Lower lobe of right lung (tissue), 2 donors: ENCODE measurements at regions not wholly inside any gene's neighbourhood (a gene's known extent, or its start where the extent isn't known, plus 50 kb on each side); places are given as distances from the start of the nearest gene placed in this dataset.
A peak's percentile ranks its signal among the peaks of the same experiment; 100 is the strongest.

Experiments used
- ATAC-seq, 2 donors: fragments of 200-7000 bp; cut with Tn5 transposase; one replicate each; pipeline ENCODE4 v1.9.1; 2020 to 2022; ENCODE audit warnings: mild to moderate bottlenecking in 2 of 2, moderate library complexity in 2 of 2
- DNase-seq: peaks from one replicate; pipeline ENCODE4 v3.0.0-alpha.2; 2020
- H3K27ac ChIP-seq: fragments of 200-600 bp; one replicate; pipeline ENCODE4 v1.8.0; 2022
- H3K27me3 ChIP-seq: fragments of 200-600 bp; one replicate; pipeline ENCODE4 v1.8.0; 2022; ENCODE audit warnings: low read depth
- H3K36me3 ChIP-seq: fragments of 200-600 bp; one replicate; pipeline ENCODE4 v1.8.0; 2022; ENCODE audit warnings: mild to moderate bottlenecking
- H3K4me1 ChIP-seq: fragments of 200-600 bp; one replicate; pipeline ENCODE4 v1.8.0; 2022
- H3K4me3 ChIP-seq: fragments of 200-600 bp; one replicate; pipeline ENCODE4 v1.8.0; 2022; ENCODE audit warnings: mild to moderate bottlenecking
- H3K9me3 ChIP-seq: fragments of 200-600 bp; one replicate; pipeline ENCODE4 v1.8.0; 2022
- intact Hi-C: fragments of 100-400 bp; cut with DNase I; formaldehyde crosslinking; loops from one replicate; pipeline ENCODE4 v1.11.0; 2022
- TF ChIP-seq, protein P1 (sequence below): fragments of 200-600 bp; IDR thresholded peaks from one replicate; pipeline ENCODE4 v1.8.0; 2022; ENCODE audit warnings: antibody characterized with exemption, mild to moderate bottlenecking
- donor health status: DM: no; HTN: yes; CAD: no; lungs with severe emphysema.

DNA sequence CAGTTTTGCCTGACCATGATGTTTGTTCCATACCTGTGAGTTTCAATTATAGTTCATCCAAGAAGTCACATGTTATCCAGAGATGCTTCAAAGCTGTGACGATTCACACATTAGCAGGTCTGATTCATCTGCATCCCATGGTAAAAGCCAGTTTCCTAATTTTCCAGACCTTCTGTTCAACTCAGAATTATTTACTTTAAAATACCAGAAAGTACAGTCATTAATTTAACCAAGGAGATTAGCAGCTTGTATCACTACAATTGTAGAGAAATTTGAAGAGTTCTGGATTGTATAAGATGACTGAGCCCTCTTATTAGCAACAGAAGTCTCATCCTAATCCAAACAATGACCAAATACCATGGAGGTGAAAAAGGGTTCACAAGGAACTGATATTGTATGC lies 76.1 kb upstream of the THBS1 start:
- ATAC-seq = no peak

DNA sequence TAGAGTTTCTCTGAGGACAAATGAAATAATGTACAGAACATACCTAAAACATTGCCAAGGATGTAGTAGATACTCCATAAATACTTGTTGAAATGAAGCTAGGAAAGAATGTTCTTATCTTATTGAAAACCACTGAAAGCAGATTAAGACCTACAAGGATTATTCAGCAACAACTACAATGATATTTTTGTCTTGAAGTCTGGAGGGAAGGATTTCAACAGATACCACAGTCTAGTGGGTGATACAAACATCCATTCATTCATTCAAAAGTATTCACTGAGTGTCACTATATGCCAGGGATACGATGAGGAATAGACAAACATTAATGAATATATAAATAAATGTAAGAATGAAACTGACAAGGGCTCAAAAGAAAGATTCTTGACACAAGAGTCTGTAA lies 74.7 kb upstream of the THBS1 start:
- Histone ChIP-seq H3K27ac (no peak overlapping the region), H3K9me3 (no peaks in the 10 kb centered on the region), H3K27me3 (no peaks in the 10 kb centered on the region), H3K4me1 (no peaks in the 10 kb centered on the region), H3K4me3 (no peak overlapping the region), H3K36me3 (no peaks in the 10 kb centered on the region)
- intact Hi-C loops = no loop called here
- ATAC-seq = no peak
- DNase-seq = no peak
- TF ChIP-seq, protein P1, sequence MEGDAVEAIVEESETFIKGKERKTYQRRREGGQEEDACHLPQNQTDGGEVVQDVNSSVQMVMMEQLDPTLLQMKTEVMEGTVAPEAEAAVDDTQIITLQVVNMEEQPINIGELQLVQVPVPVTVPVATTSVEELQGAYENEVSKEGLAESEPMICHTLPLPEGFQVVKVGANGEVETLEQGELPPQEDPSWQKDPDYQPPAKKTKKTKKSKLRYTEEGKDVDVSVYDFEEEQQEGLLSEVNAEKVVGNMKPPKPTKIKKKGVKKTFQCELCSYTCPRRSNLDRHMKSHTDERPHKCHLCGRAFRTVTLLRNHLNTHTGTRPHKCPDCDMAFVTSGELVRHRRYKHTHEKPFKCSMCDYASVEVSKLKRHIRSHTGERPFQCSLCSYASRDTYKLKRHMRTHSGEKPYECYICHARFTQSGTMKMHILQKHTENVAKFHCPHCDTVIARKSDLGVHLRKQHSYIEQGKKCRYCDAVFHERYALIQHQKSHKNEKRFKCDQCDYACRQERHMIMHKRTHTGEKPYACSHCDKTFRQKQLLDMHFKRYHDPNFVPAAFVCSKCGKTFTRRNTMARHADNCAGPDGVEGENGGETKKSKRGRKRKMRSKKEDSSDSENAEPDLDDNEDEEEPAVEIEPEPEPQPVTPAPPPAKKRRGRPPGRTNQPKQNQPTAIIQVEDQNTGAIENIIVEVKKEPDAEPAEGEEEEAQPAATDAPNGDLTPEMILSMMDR = no peak

More for the DNA sequence above, 76.1 kb upstream of the THBS1 start:
- intact Hi-C loops = no loop called here
- TF ChIP-seq, protein P1 = no peak
- Histone ChIP-seq H3K27me3 (no peaks in the 10 kb centered on the region), H3K4me3 (no peak overlapping the region), H3K27ac (no peak overlapping the region), H3K36me3 (no peaks in the 10 kb centered on the region), H3K4me1 (no peaks in the 10 kb centered on the region), H3K9me3 (no peaks in the 10 kb centered on the region)
- DNase-seq = no peak

DNA sequence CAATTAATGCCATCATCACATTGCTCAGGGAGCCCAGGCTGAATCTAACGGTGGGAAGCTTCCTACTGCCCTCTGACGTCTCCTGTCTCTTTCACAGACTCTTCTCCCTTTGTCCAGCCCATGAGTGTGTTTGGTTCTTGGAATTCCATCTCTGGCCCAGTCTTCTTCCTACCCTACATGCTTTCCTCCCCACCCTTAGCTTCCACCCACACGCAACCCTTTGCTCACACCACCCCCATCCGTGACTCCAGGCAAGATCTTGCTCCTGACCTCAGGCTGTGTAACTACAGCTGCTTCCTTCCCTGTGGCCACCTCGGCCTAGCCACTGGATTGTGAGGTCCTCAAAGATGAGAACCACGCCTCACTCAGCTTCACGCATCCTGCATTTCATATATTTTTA lies 72.3 kb upstream of the THBS1 start:
- no peaks in the 10 kb centered on the region for H3K36me3 ChIP-seq
- intact Hi-C loops = no loop called here
- DNase-seq = no peak
- H3K27me3 ChIP-seq = no peaks in the 10 kb centered on the region
- ATAC-seq = no peak
- H3K27ac ChIP-seq = no peak overlapping the region
- TF ChIP-seq, protein P1 = no peak
- peaks cover 9% of the 10 kb centered on the region for H3K4me1 ChIP-seq
- no peaks in the 10 kb centered on the region for H3K9me3 ChIP-seq
- H3K4me3 ChIP-seq = no peak overlapping the region

DNA sequence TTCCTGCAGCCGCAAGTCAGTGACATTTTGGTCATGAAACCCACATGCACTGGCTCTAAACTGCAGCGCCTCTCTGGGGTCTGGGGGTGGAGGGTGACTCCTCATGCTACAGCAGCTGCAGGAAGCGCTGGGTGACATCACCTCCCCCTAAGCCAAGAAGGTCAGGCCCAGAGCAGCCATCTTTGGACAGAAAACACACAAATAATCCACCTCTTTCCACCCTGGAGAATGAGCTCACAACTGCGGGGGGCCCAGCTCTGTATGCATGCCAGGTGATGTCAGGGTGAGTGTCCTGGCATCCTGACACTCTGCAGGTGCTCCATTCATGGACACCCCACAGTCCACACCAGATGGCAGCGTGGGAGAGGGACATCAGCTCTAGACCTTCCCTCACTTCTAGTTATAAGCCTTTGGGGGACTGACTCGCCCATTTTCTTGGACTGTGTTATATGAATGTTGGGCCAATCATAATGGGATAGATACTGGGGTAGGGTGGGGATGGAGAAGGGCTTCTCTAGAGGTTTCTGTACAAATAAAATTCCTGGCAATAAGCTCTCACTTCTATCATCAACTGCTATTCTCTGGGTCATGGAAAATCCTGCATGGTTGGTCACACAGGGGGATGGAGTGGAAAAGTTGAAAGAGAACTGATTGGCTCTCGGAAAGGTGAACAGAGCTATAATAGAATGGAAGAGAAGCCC lies 70.7 kb upstream of the THBS1 start:
- no peak overlapping the region for H3K4me3 ChIP-seq
- H3K36me3 ChIP-seq = no peaks in the 10 kb centered on the region
- TF ChIP-seq, protein P1 = no peak
- ATAC-seq = no peak
- intact Hi-C loops = no loop called here
- peaks cover 9% of the 10 kb centered on the region for H3K4me1 ChIP-seq
- DNase-seq = no peak
- H3K27ac ChIP-seq = no peak overlapping the region
- H3K9me3 ChIP-seq = no peaks in the 10 kb centered on the region
- no peaks in the 10 kb centered on the region for H3K27me3 ChIP-seq

DNA sequence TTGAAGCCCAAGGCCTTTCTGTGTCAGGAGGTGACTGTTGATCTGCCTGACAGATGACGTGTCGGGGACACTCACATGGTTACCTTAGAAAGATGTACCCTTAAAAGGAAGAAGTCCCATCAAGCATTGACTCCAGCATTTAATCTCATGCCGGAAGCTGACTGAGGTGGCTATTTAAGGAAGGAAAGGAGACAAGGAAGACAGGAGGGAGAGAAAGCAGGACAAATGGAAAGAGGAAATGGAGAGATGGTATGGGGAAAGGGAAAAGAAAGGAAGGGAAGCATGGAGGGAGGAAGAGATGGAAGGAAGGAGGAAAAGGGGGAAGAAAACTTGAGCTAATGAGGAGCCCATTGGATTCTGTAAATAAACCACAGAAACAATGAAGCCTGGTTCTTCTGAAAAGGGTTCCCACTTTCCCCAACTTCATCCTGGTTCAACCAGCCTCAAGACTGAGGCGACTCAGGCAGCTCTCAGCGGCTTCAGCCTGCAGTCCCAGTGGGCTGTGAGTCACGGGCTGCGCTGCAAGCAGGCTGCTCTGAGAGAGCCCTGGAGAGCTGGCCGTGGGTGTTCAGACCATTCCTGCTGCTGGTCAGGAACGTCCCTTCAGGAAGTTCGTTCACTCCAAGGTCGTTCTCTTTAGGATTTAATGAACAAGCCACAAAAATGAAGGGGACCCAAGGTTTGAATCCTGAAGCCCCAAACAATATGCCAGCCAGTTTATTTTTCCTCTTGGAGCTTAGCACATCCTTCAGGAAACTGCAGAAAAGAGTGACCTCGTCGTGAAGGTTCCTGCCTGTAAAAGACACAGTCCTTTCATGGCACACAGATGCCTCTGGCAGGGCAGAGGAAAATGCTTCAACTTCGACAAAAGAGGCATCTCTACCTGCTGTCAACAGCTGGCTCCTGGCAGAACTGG lies 69.6 kb upstream of the THBS1 start:
- Histone ChIP-seq H3K36me3 (no peaks in the 10 kb centered on the region), H3K27ac (no peak overlapping the region), H3K4me3 (no peak overlapping the region), H3K4me1 (peaks cover 9% of the 10 kb centered on the region), H3K9me3 (no peaks in the 10 kb centered on the region), H3K27me3 (no peaks in the 10 kb centered on the region)
- ATAC-seq (peak in 1 of 2 donors; percentile 50), DNase-seq (no peak)
- TF ChIP-seq, protein P1 = no peak
- intact Hi-C loops = no loop called here
